ENCODE measurements at regions not wholly inside any gene's neighbourhood (a gene's known extent, or its start where the extent isn't known, plus 50 kb on each side); places are given as distances from the start of the nearest gene placed in this dataset.

- no peak overlapping the region for H3K4me3 ChIP-seq (ENCODE audit: low read depth, low read length, poor library complexity, severe bottlenecking)
- H3K27ac ChIP-seq (ENCODE audit: low read depth, low read length, poor library complexity, severe bottlenecking), result no peak overlapping the region
- ChIA-PET POLR2A (ENCODE audit: low non-redundant PET) (no interaction called here), CTCF (no interaction called here)
- H3K4me1 ChIP-seq (ENCODE audit: insufficient read depth, low read length, poor library complexity, severe bottlenecking), result no peaks in the 10 kb centered on the region
- intact Hi-C loops (cut with micrococcal nuclease; ENCODE audit: unreplicated experiment), result no loop called here
- no peaks in the 10 kb centered on the region for H3K27me3 ChIP-seq (replicated peaks; ENCODE audit: insufficient read depth, low read depth, low read length, poor library complexity)
- BruUV-seq (replicated peaks), result no TSS peak
- DNase-seq (ENCODE audit: low spot score), result no peak
- TF ChIP-seq EZH2 (IDR thresholded peaks at IDR 0.05; ENCODE audit: borderline replicate concordance, low read depth, low read length, poor library complexity, severe bottlenecking), result no peak
- TF ChIP-seq, protein P1, sequence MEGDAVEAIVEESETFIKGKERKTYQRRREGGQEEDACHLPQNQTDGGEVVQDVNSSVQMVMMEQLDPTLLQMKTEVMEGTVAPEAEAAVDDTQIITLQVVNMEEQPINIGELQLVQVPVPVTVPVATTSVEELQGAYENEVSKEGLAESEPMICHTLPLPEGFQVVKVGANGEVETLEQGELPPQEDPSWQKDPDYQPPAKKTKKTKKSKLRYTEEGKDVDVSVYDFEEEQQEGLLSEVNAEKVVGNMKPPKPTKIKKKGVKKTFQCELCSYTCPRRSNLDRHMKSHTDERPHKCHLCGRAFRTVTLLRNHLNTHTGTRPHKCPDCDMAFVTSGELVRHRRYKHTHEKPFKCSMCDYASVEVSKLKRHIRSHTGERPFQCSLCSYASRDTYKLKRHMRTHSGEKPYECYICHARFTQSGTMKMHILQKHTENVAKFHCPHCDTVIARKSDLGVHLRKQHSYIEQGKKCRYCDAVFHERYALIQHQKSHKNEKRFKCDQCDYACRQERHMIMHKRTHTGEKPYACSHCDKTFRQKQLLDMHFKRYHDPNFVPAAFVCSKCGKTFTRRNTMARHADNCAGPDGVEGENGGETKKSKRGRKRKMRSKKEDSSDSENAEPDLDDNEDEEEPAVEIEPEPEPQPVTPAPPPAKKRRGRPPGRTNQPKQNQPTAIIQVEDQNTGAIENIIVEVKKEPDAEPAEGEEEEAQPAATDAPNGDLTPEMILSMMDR (conservative IDR thresholded peaks at IDR 0.05; ENCODE audit: low read depth, low read length), result no peak
- no peaks in the 10 kb centered on the region for H3K9me3 ChIP-seq (ENCODE audit: low read depth, low read length, poor library complexity, severe bottlenecking)
- no peaks in the 10 kb centered on the region for H3K36me3 ChIP-seq (ENCODE audit: insufficient read depth, low read length, poor library complexity, severe bottlenecking)
Observed at GRCh38 chr6:11878735-11879134, 100.1 kb upstream of the ADTRP start.

- H3K36me3 ChIP-seq (ENCODE audit: insufficient read depth, low read length, poor library complexity, severe bottlenecking), result no peaks in the 10 kb centered on the region
- H3K27me3 ChIP-seq (replicated peaks; ENCODE audit: insufficient read depth, low read depth, low read length, poor library complexity), result no peaks in the 10 kb centered on the region
- CTCF ChIA-PET, result no interaction called here
- no peak for TF ChIP-seq EZH2 (IDR thresholded peaks at IDR 0.05; ENCODE audit: borderline replicate concordance, low read depth, low read length, poor library complexity, severe bottlenecking)
- TF ChIP-seq, protein P1 (conservative IDR thresholded peaks at IDR 0.05; ENCODE audit: low read depth, low read length), result no peak
- no peak overlapping the region for H3K4me3 ChIP-seq (ENCODE audit: low read depth, low read length, poor library complexity, severe bottlenecking)
- BruUV-seq (replicated peaks), result no TSS peak
- POLR2A ChIA-PET (ENCODE audit: low non-redundant PET), result no interaction called here
- H3K27ac ChIP-seq (ENCODE audit: low read depth, low read length, poor library complexity, severe bottlenecking), result no peak overlapping the region
- DNase-seq (ENCODE audit: low spot score), result no peak
- H3K9me3 ChIP-seq (ENCODE audit: low read depth, low read length, poor library complexity, severe bottlenecking), result no peaks in the 10 kb centered on the region
- H3K4me1 ChIP-seq (ENCODE audit: insufficient read depth, low read length, poor library complexity, severe bottlenecking), result no peaks in the 10 kb centered on the region
- intact Hi-C loops (cut with micrococcal nuclease; ENCODE audit: unreplicated experiment), result no loop called here
Observed at GRCh38 chr6:11878029-11878428, 99.4 kb upstream of the ADTRP start.

DNA sequence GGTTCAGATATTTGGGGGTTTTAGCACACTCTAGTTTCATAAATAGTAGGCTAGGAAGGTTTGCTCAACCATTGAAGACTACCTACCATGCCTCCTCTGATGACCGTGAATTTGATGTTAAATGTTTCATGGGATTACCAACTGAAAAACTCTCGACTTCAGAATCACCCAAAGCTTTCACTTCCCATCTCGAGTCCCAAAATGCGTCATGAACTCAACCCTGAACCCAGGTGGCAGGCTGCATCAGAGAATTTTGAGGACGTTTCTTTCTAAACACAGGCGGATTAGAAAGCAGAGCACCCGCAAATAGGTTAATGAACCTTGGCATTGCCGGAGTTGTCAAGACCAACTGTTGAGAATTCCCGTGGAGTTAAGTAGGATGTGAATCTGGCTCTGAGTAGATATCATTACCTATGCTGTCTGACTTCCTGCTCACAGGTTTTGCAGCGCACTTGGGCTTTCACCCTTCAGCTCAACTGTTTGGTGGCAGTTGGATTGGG lies 98.4 kb upstream of the ADTRP start:
- Histone ChIP-seq H3K4me1 (ENCODE audit: insufficient read depth, low read length, poor library complexity, severe bottlenecking) (no peaks in the 10 kb centered on the region), H3K4me3 (ENCODE audit: low read depth, low read length, poor library complexity, severe bottlenecking) (no peak overlapping the region), H3K27ac (ENCODE audit: low read depth, low read length, poor library complexity, severe bottlenecking) (no peak overlapping the region), H3K36me3 (ENCODE audit: insufficient read depth, low read length, poor library complexity, severe bottlenecking) (no peaks in the 10 kb centered on the region), H3K9me3 (ENCODE audit: low read depth, low read length, poor library complexity, severe bottlenecking) (no peaks in the 10 kb centered on the region), H3K27me3 (replicated peaks; ENCODE audit: insufficient read depth, low read depth, low read length, poor library complexity) (no peaks in the 10 kb centered on the region)
- no peak for TF ChIP-seq EZH2 (IDR thresholded peaks at IDR 0.05; ENCODE audit: borderline replicate concordance, low read depth, low read length, poor library complexity, severe bottlenecking)
- TF ChIP-seq, protein P1 (conservative IDR thresholded peaks at IDR 0.05; ENCODE audit: low read depth, low read length), result no peak
- BruUV-seq (replicated peaks), result no TSS peak
- POLR2A ChIA-PET (ENCODE audit: low non-redundant PET), result no interaction called here
- no peak for DNase-seq (ENCODE audit: low spot score)
- CTCF ChIA-PET, result no interaction called here
- intact Hi-C loops (cut with micrococcal nuclease; ENCODE audit: unreplicated experiment), result no loop called here
